H1 (cell line): ENCODE measurements at regions not wholly inside any gene's neighbourhood (a gene's known extent, or its start where the extent isn't known, plus 50 kb on each side); places are given as distances from the start of the nearest gene placed in this dataset.

ENCODE experiments used
- ATF3 ChIP-seq: IDR thresholded peaks from 2 replicates; pipeline ENCODE4 v1.6.1; 2011; ENCODE audit warnings: low read depth, mild to moderate bottlenecking, low read length; ENCODE audit not compliant: insufficient read depth
- BACH1 ChIP-seq: IDR thresholded peaks from 2 replicates; pipeline ENCODE4 v1.6.1; 2012; ENCODE audit warnings: low read length, improper control_type of control experiment
- BCL11A ChIP-seq, 2 experiments: IDR thresholded peaks; one replicate each; pipeline ENCODE4 v1.6.1; 2011; ENCODE audit warnings: low read depth in 2 of 2, low read length in 2 of 2, mild to moderate bottlenecking in 2 of 2
- CHD2 ChIP-seq: IDR thresholded peaks from 2 replicates; pipeline ENCODE4 v1.6.1; 2012; ENCODE audit warnings: low read length, improper control_type of control experiment
- CTBP2 ChIP-seq: IDR thresholded peaks from 2 replicates; pipeline ENCODE4 v1.7.0; 2011; ENCODE audit warnings: borderline replicate concordance, mild to moderate bottlenecking, moderate library complexity, mixed read lengths, low read length; ENCODE audit not compliant: insufficient read depth, insufficient read length
- GABPA ChIP-seq: IDR thresholded peaks from 2 replicates; pipeline ENCODE4 v1.6.1; 2011; ENCODE audit warnings: mild to moderate bottlenecking, low read length, moderate library complexity, borderline replicate concordance; ENCODE audit not compliant: insufficient read depth
- HDAC6 ChIP-seq: IDR thresholded peaks from one replicate; pipeline ENCODE4 v1.7.1; 2012; ENCODE audit warnings: low read depth, mild to moderate bottlenecking, inconsistent platforms, low read length, moderate library complexity
- JUND ChIP-seq: IDR thresholded peaks from 2 replicates; pipeline ENCODE4 v1.6.1; 2011; ENCODE audit warnings: mild to moderate bottlenecking, improper control_type of control experiment, low read length
- POLR2A ChIP-seq, 2 experiments: IDR thresholded peaks; 1 replicate in 1 of 2; 2 replicates in 1 of 2; pipeline ENCODE4 v1.6.1; 2011; ENCODE audit warnings: low read depth in 2 of 2, low read length in 2 of 2, mild to moderate bottlenecking in 2 of 2; ENCODE audit errors: control extremely low read depth in 1 of 2
- POLR2AphosphoS5 ChIP-seq: IDR thresholded peaks from 2 replicates; pipeline ENCODE4 v1.6.1; 2011; ENCODE audit warnings: low read depth, low read length
- SAP30 ChIP-seq: fragments of 300-600 bp; sonication (generic); IDR thresholded peaks from 2 replicates; pipeline ENCODE4 v1.7.1; 2012; ENCODE audit warnings: low read length, moderate library complexity, mild to moderate bottlenecking, inconsistent platforms; ENCODE audit not compliant: insufficient read depth, insufficient replicate concordance
- SIN3A ChIP-seq, 2 experiments: IDR thresholded peaks in 1 of 2; conservative IDR thresholded peaks in 1 of 2; 2 replicates each; pipeline ENCODE4 v1.6.1; 2011 to 2012; ENCODE audit warnings: low read length in 2 of 2, improper control_type of control experiment in 1 of 2, low read depth in 1 of 2, mild to moderate bottlenecking in 1 of 2
- SIX5 ChIP-seq: IDR thresholded peaks from 2 replicates; pipeline ENCODE4 v1.6.1; 2011; ENCODE audit warnings: mild to moderate bottlenecking, low read depth, low read length
- SP2 ChIP-seq: IDR thresholded peaks from 2 replicates; pipeline ENCODE4 v1.6.1; 2012; ENCODE audit warnings: mild to moderate bottlenecking, low read length, inconsistent platforms
- SRF ChIP-seq: IDR thresholded peaks from 2 replicates; pipeline ENCODE4 v1.6.1; 2011; ENCODE audit warnings: mild to moderate bottlenecking, low read depth, low read length, moderate library complexity
- TBP ChIP-seq: IDR thresholded peaks from 2 replicates; pipeline ENCODE4 v1.6.1; 2011; ENCODE audit warnings: low read depth, low read length, improper control_type of control experiment
- TCF12 ChIP-seq: IDR thresholded peaks from 2 replicates; pipeline ENCODE4 v1.6.1; 2011; ENCODE audit warnings: low read depth, mild to moderate bottlenecking, low read length
- ZNF274 ChIP-seq: IDR thresholded peaks from 2 replicates; pipeline ENCODE4 v1.7.0; 2012; ENCODE audit warnings: low read length, borderline replicate concordance; ENCODE audit errors: extremely low read depth
- TF ChIP-seq, protein P1 (sequence below): IDR thresholded peaks from 2 replicates; pipeline ENCODE4 v1.6.1; 2012; ENCODE audit warnings: low read length, inconsistent platforms
- TF ChIP-seq, protein P2 (sequence below): IDR thresholded peaks from 2 replicates; pipeline ENCODE4 v1.6.1; 2011; ENCODE audit warnings: low read length, improper control_type of control experiment
- TF ChIP-seq, protein P3 (sequence below): IDR thresholded peaks from 2 replicates; pipeline ENCODE4 v1.6.1; 2012; ENCODE audit warnings: inconsistent platforms

GRCh38 chr20:20821484-20822260, 109.2 kb upstream of the RALGAPA2 start (continued):
- TF ChIP-seq GABPA: no peak
- TF ChIP-seq SAP30: no peak
- TF ChIP-seq POLR2A (IDR thresholded peaks at IDR 0.05; ENCODE audit: control extremely low read depth in 1 of 2, low read depth in 2 of 2, low read length in 2 of 2): no peak
- no peak for TF ChIP-seq JUND
- TF ChIP-seq CTBP2: peak; percentile 56
- TF ChIP-seq SIN3A (conservative IDR thresholded peaks at IDR 0.05 in 1 of 2, IDR thresholded peaks at IDR 0.05 in 1 of 2; ENCODE audit: low read depth in 1 of 2, low read length in 2 of 2): no peak
- TF ChIP-seq SP2: no peak
- TF ChIP-seq TCF12: no peak
- no peak for TF ChIP-seq BACH1
- TF ChIP-seq ZNF274: no peak
- no peak for TF ChIP-seq ATF3
- TF ChIP-seq CHD2: no peak
- TF ChIP-seq, protein P1, sequence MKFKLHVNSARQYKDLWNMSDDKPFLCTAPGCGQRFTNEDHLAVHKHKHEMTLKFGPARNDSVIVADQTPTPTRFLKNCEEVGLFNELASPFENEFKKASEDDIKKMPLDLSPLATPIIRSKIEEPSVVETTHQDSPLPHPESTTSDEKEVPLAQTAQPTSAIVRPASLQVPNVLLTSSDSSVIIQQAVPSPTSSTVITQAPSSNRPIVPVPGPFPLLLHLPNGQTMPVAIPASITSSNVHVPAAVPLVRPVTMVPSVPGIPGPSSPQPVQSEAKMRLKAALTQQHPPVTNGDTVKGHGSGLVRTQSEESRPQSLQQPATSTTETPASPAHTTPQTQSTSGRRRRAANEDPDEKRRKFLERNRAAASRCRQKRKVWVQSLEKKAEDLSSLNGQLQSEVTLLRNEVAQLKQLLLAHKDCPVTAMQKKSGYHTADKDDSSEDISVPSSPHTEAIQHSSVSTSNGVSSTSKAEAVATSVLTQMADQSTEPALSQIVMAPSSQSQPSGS: no peak
- TF ChIP-seq, protein P2, sequence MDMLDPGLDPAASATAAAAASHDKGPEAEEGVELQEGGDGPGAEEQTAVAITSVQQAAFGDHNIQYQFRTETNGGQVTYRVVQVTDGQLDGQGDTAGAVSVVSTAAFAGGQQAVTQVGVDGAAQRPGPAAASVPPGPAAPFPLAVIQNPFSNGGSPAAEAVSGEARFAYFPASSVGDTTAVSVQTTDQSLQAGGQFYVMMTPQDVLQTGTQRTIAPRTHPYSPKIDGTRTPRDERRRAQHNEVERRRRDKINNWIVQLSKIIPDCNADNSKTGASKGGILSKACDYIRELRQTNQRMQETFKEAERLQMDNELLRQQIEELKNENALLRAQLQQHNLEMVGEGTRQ: peak; percentile 82
- no peak for TF ChIP-seq SIX5
- TF ChIP-seq BCL11A (IDR thresholded peaks at IDR 0.05; ENCODE audit: low read depth in 2 of 2, low read length in 2 of 2): no peak
- TF ChIP-seq POLR2AphosphoS5: no peak
- no peak for TF ChIP-seq TBP
- TF ChIP-seq, protein P3, sequence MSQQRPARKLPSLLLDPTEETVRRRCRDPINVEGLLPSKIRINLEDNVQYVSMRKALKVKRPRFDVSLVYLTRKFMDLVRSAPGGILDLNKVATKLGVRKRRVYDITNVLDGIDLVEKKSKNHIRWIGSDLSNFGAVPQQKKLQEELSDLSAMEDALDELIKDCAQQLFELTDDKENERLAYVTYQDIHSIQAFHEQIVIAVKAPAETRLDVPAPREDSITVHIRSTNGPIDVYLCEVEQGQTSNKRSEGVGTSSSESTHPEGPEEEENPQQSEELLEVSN: peak; percentile 94
- TF ChIP-seq SRF: no peak
- TF ChIP-seq HDAC6: no peak
